ENCODE measurements at regions not wholly inside any gene's neighbourhood (a gene's known extent, or its start where the extent isn't known, plus 50 kb on each side); places are given as distances from the start of the nearest gene placed in this dataset.

DNA sequence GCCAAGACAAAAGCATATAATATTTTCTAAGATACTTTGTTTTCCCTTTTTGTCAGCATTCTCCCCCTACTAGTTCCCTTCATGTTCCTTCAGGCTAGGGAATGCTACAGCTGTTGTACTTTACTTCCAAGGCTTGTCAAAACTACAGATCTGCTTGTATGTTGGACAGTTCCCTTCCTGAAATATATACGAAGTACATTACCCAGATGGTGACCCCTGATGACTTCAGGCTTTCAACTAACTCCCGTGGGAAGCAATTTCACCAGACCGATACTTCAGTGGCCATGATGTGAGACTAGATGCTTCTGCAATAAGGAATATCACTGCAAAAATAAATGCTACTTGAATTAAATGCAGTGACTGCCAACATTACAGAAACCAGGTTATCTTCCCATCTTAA, 332.8 kb downstream of the SH2D1A start:
- H3K36me3 ChIP-seq: no peaks in the 10 kb centered on the region
- peaks cover 0 to under 1% (median 0%) of the 10 kb centered on the region in 8 donors for H3K9me3 ChIP-seq
- H3K27me3 ChIP-seq (replicated peaks in 1 of 7): no peaks in the 10 kb centered on the region
- DNase-seq: no peak
- intact Hi-C loops (cut with DNase I; ENCODE audit: low total_unique reads): no loop called here
- TF ChIP-seq POLR2AphosphoS5 (IDR thresholded peaks at IDR 0.05): no peak
- no peak for TF ChIP-seq CTCF (IDR thresholded peaks at IDR 0.05 in 8 of 11, conservative IDR thresholded peaks at IDR 0.05 in 3 of 11)
- TF ChIP-seq POLR2A (IDR thresholded peaks at IDR 0.05): no peak
- no peaks in the 10 kb centered on the region for H3K4me1 ChIP-seq
- H3K4me3 ChIP-seq: no peak overlapping the region
- H3K27ac ChIP-seq: no peak overlapping the region
- WGBS, 5 donors: 38 to 64% (median 52%) methylated on average over 3 of the region's 3 CpGs

DNA sequence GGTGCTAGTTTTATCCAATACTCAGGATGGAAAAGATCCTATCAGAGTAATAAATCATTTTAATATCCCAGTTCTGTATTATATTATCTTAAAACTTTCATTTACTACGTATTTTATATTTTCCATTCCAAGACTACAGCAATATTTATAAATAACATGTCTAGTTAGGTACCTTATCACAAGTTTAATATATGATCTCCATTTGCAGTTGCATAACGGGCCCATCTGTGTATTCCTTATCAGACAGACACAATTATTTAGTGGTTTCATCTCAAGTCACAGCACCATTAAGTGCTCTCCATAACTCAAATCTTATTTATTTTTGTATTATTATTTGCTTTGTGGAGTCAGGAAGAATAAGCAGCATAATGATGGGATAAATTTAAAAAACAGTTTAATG, 333.9 kb downstream of the SH2D1A start:
- H3K4me3 ChIP-seq: no peak overlapping the region
- no peak for TF ChIP-seq CTCF (IDR thresholded peaks at IDR 0.05 in 8 of 11, conservative IDR thresholded peaks at IDR 0.05 in 3 of 11)
- H3K27ac ChIP-seq: no peak overlapping the region
- H3K36me3 ChIP-seq: no peaks in the 10 kb centered on the region
- no peaks in the 10 kb centered on the region for H3K27me3 ChIP-seq (replicated peaks in 1 of 7)
- H3K9me3 ChIP-seq: peaks cover 0 to 10% (median 7%) of the 10 kb centered on the region in 8 donors
- intact Hi-C loops (cut with DNase I; ENCODE audit: low total_unique reads): no loop called here
- 56 to 74% (median 60%) methylated on average over 2 of the region's 2 CpGs for WGBS, 5 donors
- no peak for DNase-seq
- H3K4me1 ChIP-seq: no peaks in the 10 kb centered on the region

DNA sequence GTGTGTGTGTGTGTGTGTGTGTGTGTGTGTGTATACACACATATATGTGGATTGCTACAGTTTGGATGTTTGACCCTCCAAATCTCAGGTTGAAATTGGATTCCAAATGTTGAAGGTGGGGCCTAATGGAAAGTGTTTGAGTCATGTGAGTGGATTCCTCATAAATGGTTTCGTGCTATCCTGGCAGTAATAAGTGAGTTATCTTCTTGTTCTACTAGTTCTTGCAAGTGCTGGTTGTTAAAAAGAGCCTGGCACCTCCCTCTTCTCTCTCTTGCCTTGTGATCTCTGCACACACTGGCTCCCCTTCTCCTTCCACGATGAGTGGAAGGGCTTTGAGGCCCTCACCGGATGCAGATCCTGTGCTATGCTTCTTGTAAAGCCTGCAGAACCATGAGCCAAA, 344.1 kb downstream of the SH2D1A start:
- intact Hi-C loops (cut with DNase I; ENCODE audit: low total_unique reads): no loop called here
- Histone ChIP-seq H3K4me3 (no peak overlapping the region), H3K27ac (no peak overlapping the region), H3K4me1 (no peaks in the 10 kb centered on the region), H3K9me3 (peaks cover 0 to 8% (median under 1%) of the 10 kb centered on the region in 8 donors), H3K36me3 (no peaks in the 10 kb centered on the region), H3K27me3 (replicated peaks in 1 of 7) (no peaks in the 10 kb centered on the region)
- no peak for DNase-seq
- 68 to 90% (median 78%) methylated on average over 3 of the region's 3 CpGs for WGBS, 5 donors
- TF ChIP-seq CTCF (IDR thresholded peaks at IDR 0.05 in 8 of 11, conservative IDR thresholded peaks at IDR 0.05 in 3 of 11) (no peak), POLR2AphosphoS5 (IDR thresholded peaks at IDR 0.05) (no peak), POLR2A (IDR thresholded peaks at IDR 0.05) (no peak)

- WGBS, 5 donors: 27 to 55% (median 44%) methylated on average over 2 of the region's 2 CpGs
- no peak overlapping the region for H3K4me3 ChIP-seq
- H3K4me1 ChIP-seq: no peaks in the 10 kb centered on the region
- intact Hi-C loops (cut with DNase I; ENCODE audit: low total_unique reads): no loop called here
- no peak for TF ChIP-seq CTCF (IDR thresholded peaks at IDR 0.05 in 8 of 11, conservative IDR thresholded peaks at IDR 0.05 in 3 of 11)
- no peak for TF ChIP-seq POLR2AphosphoS5 (IDR thresholded peaks at IDR 0.05)
- TF ChIP-seq POLR2A (IDR thresholded peaks at IDR 0.05): no peak
- no peaks in the 10 kb centered on the region for H3K27me3 ChIP-seq (replicated peaks in 1 of 7)
- no peak for DNase-seq
- H3K9me3 ChIP-seq: no peaks in the 10 kb centered on the region
- no peaks in the 10 kb centered on the region for H3K36me3 ChIP-seq
- H3K27ac ChIP-seq: no peak overlapping the region
Measured at GRCh38 chrX:124699876-124700275, 353.5 kb downstream of the SH2D1A start.
